ENCODE measurements at regions not wholly inside any gene's neighbourhood (a gene's known extent, or its start where the extent isn't known, plus 50 kb on each side); places are given as distances from the start of the nearest gene placed in this dataset.

DNA sequence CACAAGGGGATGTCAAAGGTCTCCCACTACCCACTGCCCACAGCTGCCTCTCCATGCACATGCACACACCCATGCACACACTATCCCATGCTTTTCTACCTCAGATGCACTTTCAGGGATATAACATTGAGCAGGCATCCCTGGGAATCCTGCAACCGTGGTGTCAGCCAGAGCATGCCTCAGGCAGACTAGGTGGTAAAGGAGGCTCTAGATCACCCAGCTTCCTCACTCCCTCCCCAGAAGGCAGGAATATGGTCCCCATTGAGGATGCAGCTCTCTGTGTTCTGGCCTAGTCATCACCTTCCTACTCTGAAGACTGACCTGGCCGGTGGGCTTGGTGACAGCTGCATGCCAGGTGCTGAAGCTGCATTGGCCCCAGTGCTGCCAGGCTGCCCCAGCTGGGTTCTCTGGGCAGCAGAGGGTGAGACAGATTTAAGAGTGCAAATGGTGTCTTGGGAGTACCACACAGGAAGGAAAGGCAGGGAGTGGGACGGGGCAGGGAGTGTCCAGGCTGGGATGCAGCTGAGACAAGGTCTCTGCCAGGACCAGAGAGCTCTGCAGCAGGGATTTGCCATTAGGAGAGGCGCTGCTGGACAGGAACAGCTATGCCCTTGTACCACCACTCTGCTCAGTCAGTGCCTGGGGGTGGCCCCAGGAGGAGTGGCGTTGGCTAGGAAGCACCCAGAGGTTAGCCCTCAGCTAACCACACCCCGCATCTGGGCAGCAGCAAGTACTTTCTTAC, 53.4 kb upstream of the GDF10 start:
- Histone ChIP-seq H3K4me3 (ENCODE audit: low read length) (no peak overlapping the region), H3F3A (ENCODE audit: low read length, unreplicated experiment) (no peaks in the 10 kb centered on the region), H3K9me3 (ENCODE audit: low read length) (no peaks in the 10 kb centered on the region), H4K20me1 (ENCODE audit: low read length) (no peaks in the 10 kb centered on the region), H2AFZ (ENCODE audit: low read length) (no peak overlapping the region), H3K36me3 (ENCODE audit: low read depth, low read length) (no peaks in the 10 kb centered on the region), H3K9ac (ENCODE audit: low read length) (no peak overlapping the region), H3K9me2 (replicated peaks; ENCODE audit: low read length) (no peaks in the 10 kb centered on the region), H3K79me2 (ENCODE audit: low read length) (no peaks in the 10 kb centered on the region), H3K4me1 (ENCODE audit: insufficient read depth, low read length) (no peaks in the 10 kb centered on the region), H3K4me2 (ENCODE audit: low read length) (no peak overlapping the region), H3K27me3 (ENCODE audit: low read length) (peaks cover 14% of the 10 kb centered on the region; the same call in 1 of the 2 replicates), H3K27ac (ENCODE audit: low read length) (no peak overlapping the region)
- ChIA-PET CTCF (no interaction called here), POLR2A (ENCODE audit: unreplicated experiment) (no interaction called here)
- ATAC-seq (no peak), DNase-seq (no peak)
- TF ChIP-seq EZH2 (IDR thresholded peaks at IDR 0.05; ENCODE audit: low read length, unreplicated experiment) (no peak), EZH2phosphoT487 (IDR thresholded peaks at IDR 0.05; ENCODE audit: borderline replicate concordance, low read length) (no peak)
- TF ChIP-seq, protein P1, sequence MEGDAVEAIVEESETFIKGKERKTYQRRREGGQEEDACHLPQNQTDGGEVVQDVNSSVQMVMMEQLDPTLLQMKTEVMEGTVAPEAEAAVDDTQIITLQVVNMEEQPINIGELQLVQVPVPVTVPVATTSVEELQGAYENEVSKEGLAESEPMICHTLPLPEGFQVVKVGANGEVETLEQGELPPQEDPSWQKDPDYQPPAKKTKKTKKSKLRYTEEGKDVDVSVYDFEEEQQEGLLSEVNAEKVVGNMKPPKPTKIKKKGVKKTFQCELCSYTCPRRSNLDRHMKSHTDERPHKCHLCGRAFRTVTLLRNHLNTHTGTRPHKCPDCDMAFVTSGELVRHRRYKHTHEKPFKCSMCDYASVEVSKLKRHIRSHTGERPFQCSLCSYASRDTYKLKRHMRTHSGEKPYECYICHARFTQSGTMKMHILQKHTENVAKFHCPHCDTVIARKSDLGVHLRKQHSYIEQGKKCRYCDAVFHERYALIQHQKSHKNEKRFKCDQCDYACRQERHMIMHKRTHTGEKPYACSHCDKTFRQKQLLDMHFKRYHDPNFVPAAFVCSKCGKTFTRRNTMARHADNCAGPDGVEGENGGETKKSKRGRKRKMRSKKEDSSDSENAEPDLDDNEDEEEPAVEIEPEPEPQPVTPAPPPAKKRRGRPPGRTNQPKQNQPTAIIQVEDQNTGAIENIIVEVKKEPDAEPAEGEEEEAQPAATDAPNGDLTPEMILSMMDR (conservative IDR thresholded peaks at IDR 0.05; ENCODE audit: low read depth, low read length) = no peak
- intact Hi-C loops (cut with micrococcal nuclease) = no loop called here
- BruUV-seq (replicated peaks) = no TSS peak

DNA sequence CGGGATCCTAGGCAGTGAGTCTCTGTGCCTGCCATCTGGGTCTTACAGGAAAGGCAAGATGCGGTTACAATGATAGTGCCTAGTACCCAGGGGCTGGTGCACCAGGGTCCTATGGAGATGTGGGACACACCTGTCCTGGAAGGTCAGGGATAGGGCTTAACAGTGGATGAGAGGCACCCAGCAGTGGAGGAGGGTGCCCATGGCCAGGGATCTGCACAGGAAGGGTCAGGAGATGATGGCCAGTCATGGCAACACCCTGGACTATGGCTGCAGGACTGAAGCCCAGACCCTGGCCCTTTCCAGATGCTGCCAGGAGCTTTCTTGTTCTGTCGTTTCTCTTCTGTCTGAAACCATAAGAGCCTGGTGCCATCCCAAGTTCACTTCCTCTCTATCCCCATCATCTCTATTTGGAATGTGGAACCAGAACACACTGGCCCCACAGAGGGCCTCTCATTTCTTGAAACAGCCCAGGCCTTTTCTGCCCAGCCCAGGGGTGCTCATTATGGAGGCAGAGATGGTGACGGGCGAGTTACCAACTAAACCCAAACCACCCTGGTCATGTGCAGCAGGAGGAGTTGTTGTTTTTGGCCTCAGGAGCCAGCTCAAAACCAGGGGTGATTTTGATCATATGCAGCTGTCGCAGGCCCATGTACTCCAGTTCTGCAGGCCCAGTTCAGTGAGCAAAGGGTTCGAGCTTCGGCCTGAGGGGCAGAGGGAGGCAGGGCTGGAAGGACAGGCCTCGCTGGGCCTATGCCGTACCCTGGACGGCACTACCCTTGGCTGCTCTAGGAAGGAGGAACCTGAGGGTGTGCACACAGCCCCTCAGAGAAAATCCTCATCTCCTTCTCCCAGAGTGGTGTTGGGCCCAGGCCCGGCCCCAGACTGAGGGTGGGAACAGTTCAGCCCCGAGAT, 52.6 kb upstream of the GDF10 start:
- POLR2A ChIA-PET (ENCODE audit: unreplicated experiment) = no interaction called here
- H4K20me1 ChIP-seq (ENCODE audit: low read length) = no peaks in the 10 kb centered on the region
- no peaks in the 10 kb centered on the region for H3K36me3 ChIP-seq (ENCODE audit: low read depth, low read length)
- H3K27me3 ChIP-seq (ENCODE audit: low read length) = peaks cover 7% of the 10 kb centered on the region; the same call in 1 of the 2 replicates
- H2AFZ ChIP-seq (ENCODE audit: low read length) = no peak overlapping the region
- no peak overlapping the region for H3K4me3 ChIP-seq (ENCODE audit: low read length)
- no peaks in the 10 kb centered on the region for H3K79me2 ChIP-seq (ENCODE audit: low read length)
- intact Hi-C loops (cut with micrococcal nuclease) = no loop called here
- H3K27ac ChIP-seq (ENCODE audit: low read length) = no peak overlapping the region
- no peaks in the 10 kb centered on the region for H3K4me1 ChIP-seq (ENCODE audit: insufficient read depth, low read length)
- no peak overlapping the region for H3K9ac ChIP-seq (ENCODE audit: low read length)
- H3K4me2 ChIP-seq (ENCODE audit: low read length) = no peak overlapping the region
- DNase-seq (no peak), ATAC-seq (no peak)
- H3K9me2 ChIP-seq (replicated peaks; ENCODE audit: low read length) = no peaks in the 10 kb centered on the region
- no peaks in the 10 kb centered on the region for H3K9me3 ChIP-seq (ENCODE audit: low read length)
- TF ChIP-seq, protein P1 (conservative IDR thresholded peaks at IDR 0.05; ENCODE audit: low read depth, low read length) = no peak
- no peak for TF ChIP-seq EZH2 (IDR thresholded peaks at IDR 0.05; ENCODE audit: low read length, unreplicated experiment)
- no peak for TF ChIP-seq EZH2phosphoT487 (IDR thresholded peaks at IDR 0.05; ENCODE audit: borderline replicate concordance, low read length)
- H3F3A ChIP-seq (ENCODE audit: low read length, unreplicated experiment) = no peaks in the 10 kb centered on the region
- CTCF ChIA-PET = no interaction called here
- no TSS peak for BruUV-seq (replicated peaks)
